ENCODE measurements at regions not wholly inside any gene's neighbourhood (a gene's known extent, or its start where the extent isn't known, plus 50 kb on each side); places are given as distances from the start of the nearest gene placed in this dataset.

- TF ChIP-seq CTCF (IDR thresholded peaks at IDR 0.05; ENCODE audit: low read length) (no peak), EZH2phosphoT487 (IDR thresholded peaks at IDR 0.05; ENCODE audit: low read length) (no peak)
Measured at GRCh38 chr2:41626936-41627335, 420.9 kb upstream of the PKDCC start.

All from MM.1S (cell line).